GM19099 (cell line): ENCODE measurements at regions not wholly inside any gene's neighbourhood (a gene's known extent, or its start where the extent isn't known, plus 50 kb on each side); places are given as distances from the start of the nearest gene placed in this dataset.

Experiments
- POLR2A ChIP-seq: IDR thresholded peaks from 3 replicates; pipeline ENCODE4 v1.6.1; 2011; ENCODE audit warnings: low read depth; ENCODE audit not compliant: insufficient read length; ENCODE audit errors: extremely low read depth

- no peak for TF ChIP-seq POLR2A
These were observed 2269.7 kb downstream of the MAT2B start for GRCh38 chr5:165775111-165775510.

- TF ChIP-seq POLR2A, result no peak
These were observed 2274.1 kb downstream of the MAT2B start for GRCh38 chr5:165779505-165779904.

GRCh38 chr5:165780901-165781300, 2275.5 kb downstream of the MAT2B start:
- no peak for TF ChIP-seq POLR2A

- TF ChIP-seq POLR2A, result no peak
These were observed 2276.3 kb downstream of the MAT2B start for GRCh38 chr5:165781738-165782137.

GRCh38 chr5:165783024-165783423, 2277.6 kb downstream of the MAT2B start:
- no peak for TF ChIP-seq POLR2A

GRCh38 chr5:165786073-165786472, 2280.7 kb downstream of the MAT2B start:
- no peak for TF ChIP-seq POLR2A

- no peak for TF ChIP-seq POLR2A
These were observed 2289.7 kb downstream of the MAT2B start for GRCh38 chr5:165795073-165795472.

- TF ChIP-seq POLR2A, result no peak
These were observed 2300.3 kb downstream of the MAT2B start for GRCh38 chr5:165805756-165806155.

GRCh38 chr5:165808335-165808734, 2302.9 kb downstream of the MAT2B start:
- no peak for TF ChIP-seq POLR2A

GRCh38 chr5:165809914-165810313, 2304.5 kb downstream of the MAT2B start:
- TF ChIP-seq POLR2A, result no peak

GRCh38 chr5:165829504-165829903, 2324.1 kb downstream of the MAT2B start:
- no peak for TF ChIP-seq POLR2A

- no peak for TF ChIP-seq POLR2A
These were observed 2329.5 kb downstream of the MAT2B start for GRCh38 chr5:165834891-165835290.

- TF ChIP-seq POLR2A, result no peak
These were observed 2330.6 kb downstream of the MAT2B start for GRCh38 chr5:165836046-165836445.

- no peak for TF ChIP-seq POLR2A
These were observed 2331.9 kb downstream of the MAT2B start for GRCh38 chr5:165837286-165837685.

- TF ChIP-seq POLR2A, result no peak
These were observed 2339.2 kb downstream of the MAT2B start for GRCh38 chr5:165844571-165844970.

GRCh38 chr5:165858118-165858517, 2352.7 kb downstream of the MAT2B start:
- no peak for TF ChIP-seq POLR2A

- TF ChIP-seq POLR2A, result no peak
These were observed 2353.8 kb downstream of the MAT2B start for GRCh38 chr5:165859251-165859650.
